HG03066 (cell line): ENCODE measurements at regions not wholly inside any gene's neighbourhood (a gene's known extent, or its start where the extent isn't known, plus 50 kb on each side); places are given as distances from the start of the nearest gene placed in this dataset.
"Not testable (repeated sequence)": the region's sequence is repeated elsewhere in the genome, so short reads cannot be mapped to it uniquely, and the experiment has no call there.

ENCODE experiments used
- ATAC-seq: cut with Tn5 transposase; IDR thresholded peaks from one replicate; pipeline ENCODE4 v1.9.1; 2021; ENCODE audit warnings: low read depth; ENCODE audit not compliant: unreplicated experiment

GRCh38 chr13:23067129-23067528 lies 113.7 kb upstream of the SGCG start:
- no peak for ATAC-seq

- ATAC-seq: no peak
These were observed 111.2 kb upstream of the SGCG start for GRCh38 chr13:23069566-23069965.

GRCh38 chr13:23074075-23074828 lies 106.5 kb upstream of the SGCG start:
- ATAC-seq: no peak

GRCh38 chr13:23081220-23081619 lies 99.6 kb upstream of the SGCG start:
- no peak for ATAC-seq

GRCh38 chr13:23081901-23082300 lies 98.9 kb upstream of the SGCG start:
- ATAC-seq: no peak

GRCh38 chr13:23086968-23087623 lies 93.7 kb upstream of the SGCG start:
- no peak for ATAC-seq

- no peak for ATAC-seq
These were observed 92.9 kb upstream of the SGCG start for GRCh38 chr13:23087880-23088279.

- ATAC-seq: no peak
These were observed 82.4 kb upstream of the SGCG start for GRCh38 chr13:23098161-23098907.

GRCh38 chr13:23105051-23105450 lies 75.7 kb upstream of the SGCG start:
- no peak for ATAC-seq

- ATAC-seq: no peak
These were observed 73.1 kb upstream of the SGCG start for GRCh38 chr13:23107665-23108064.

GRCh38 chr13:23119131-23119530 lies 61.6 kb upstream of the SGCG start:
- no peak for ATAC-seq

GRCh38 chr13:23127540-23127939 lies 53.2 kb upstream of the SGCG start:
- ATAC-seq: not testable (repeated sequence)

- no peak for ATAC-seq
These were observed 51.4 kb upstream of the SGCG start for GRCh38 chr13:23129331-23129730.
